ENCODE measurements at regions not wholly inside any gene's neighbourhood (a gene's known extent, or its start where the extent isn't known, plus 50 kb on each side); places are given as distances from the start of the nearest gene placed in this dataset.

GRCh38 chr19:5264453-5264852, 76.2 kb downstream of the PTPRS start:
- TF ChIP-seq, protein P1, sequence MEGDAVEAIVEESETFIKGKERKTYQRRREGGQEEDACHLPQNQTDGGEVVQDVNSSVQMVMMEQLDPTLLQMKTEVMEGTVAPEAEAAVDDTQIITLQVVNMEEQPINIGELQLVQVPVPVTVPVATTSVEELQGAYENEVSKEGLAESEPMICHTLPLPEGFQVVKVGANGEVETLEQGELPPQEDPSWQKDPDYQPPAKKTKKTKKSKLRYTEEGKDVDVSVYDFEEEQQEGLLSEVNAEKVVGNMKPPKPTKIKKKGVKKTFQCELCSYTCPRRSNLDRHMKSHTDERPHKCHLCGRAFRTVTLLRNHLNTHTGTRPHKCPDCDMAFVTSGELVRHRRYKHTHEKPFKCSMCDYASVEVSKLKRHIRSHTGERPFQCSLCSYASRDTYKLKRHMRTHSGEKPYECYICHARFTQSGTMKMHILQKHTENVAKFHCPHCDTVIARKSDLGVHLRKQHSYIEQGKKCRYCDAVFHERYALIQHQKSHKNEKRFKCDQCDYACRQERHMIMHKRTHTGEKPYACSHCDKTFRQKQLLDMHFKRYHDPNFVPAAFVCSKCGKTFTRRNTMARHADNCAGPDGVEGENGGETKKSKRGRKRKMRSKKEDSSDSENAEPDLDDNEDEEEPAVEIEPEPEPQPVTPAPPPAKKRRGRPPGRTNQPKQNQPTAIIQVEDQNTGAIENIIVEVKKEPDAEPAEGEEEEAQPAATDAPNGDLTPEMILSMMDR (conservative IDR thresholded peaks at IDR 0.05; ENCODE audit: low read depth, low read length) = no peak
- no peak for TF ChIP-seq EZH2phosphoT487 (IDR thresholded peaks at IDR 0.05; ENCODE audit: borderline replicate concordance, low read length)

Measured in PC-3 (cell line).